ENCODE measurements at regions not wholly inside any gene's neighbourhood (a gene's known extent, or its start where the extent isn't known, plus 50 kb on each side); places are given as distances from the start of the nearest gene placed in this dataset.

DNA sequence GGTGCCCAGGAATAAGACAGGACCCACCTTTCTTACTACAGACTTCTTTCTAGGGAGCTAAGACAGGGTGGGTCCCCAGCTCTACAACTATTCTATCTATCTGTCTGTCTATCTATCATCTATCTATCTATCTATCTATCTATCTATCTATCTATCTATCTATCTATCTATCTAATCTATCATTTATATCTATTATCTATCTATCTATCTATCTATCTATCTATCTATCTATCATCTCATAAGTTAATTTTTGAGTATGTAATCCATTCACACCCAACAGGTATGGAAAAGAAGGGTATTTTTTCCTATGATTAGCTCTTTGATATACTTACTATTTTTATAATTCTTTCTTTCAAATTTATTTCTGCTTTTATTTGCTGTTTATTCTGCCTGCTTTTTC, 55.9 kb downstream of the BAMBI start:
- CTCF ChIA-PET, result no interaction called here
- POLR2A ChIA-PET, result no interaction called here
- no peaks in the 10 kb centered on the region for H3K36me3 ChIP-seq (ENCODE audit: control insufficient read depth in 2 of 2, insufficient read depth in 1 of 2, low read length in 2 of 2)
- no peaks in the 10 kb centered on the region for H3K9me3 ChIP-seq (ENCODE audit: control insufficient read depth, insufficient read depth, low read depth, low read length)
- H3K4me3 ChIP-seq (ENCODE audit: low read depth, low read length), result no peak overlapping the region
- no peaks in the 10 kb centered on the region for H3K4me1 ChIP-seq (ENCODE audit: control insufficient read depth, insufficient read depth, low read length)
- H3K27ac ChIP-seq (ENCODE audit: extremely low read depth, low read depth, low read length), result no peak overlapping the region
- no peak for TF ChIP-seq ZNF211 (tag by site-specific recombination; IDR thresholded peaks at IDR 0.05; ENCODE audit: low read depth)
- no peak for TF ChIP-seq ZNF335 (tag by site-specific recombination; conservative IDR thresholded peaks at IDR 0.05)
- no peak for TF ChIP-seq ZSCAN23 (tag by site-specific recombination; IDR thresholded peaks at IDR 0.05)
- TF ChIP-seq, protein P1, sequence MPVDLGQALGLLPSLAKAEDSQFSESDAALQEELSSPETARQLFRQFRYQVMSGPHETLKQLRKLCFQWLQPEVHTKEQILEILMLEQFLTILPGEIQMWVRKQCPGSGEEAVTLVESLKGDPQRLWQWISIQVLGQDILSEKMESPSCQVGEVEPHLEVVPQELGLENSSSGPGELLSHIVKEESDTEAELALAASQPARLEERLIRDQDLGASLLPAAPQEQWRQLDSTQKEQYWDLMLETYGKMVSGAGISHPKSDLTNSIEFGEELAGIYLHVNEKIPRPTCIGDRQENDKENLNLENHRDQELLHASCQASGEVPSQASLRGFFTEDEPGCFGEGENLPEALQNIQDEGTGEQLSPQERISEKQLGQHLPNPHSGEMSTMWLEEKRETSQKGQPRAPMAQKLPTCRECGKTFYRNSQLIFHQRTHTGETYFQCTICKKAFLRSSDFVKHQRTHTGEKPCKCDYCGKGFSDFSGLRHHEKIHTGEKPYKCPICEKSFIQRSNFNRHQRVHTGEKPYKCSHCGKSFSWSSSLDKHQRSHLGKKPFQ (tag by site-specific recombination; IDR thresholded peaks at IDR 0.05), result no peak
- TF ChIP-seq, protein P2, sequence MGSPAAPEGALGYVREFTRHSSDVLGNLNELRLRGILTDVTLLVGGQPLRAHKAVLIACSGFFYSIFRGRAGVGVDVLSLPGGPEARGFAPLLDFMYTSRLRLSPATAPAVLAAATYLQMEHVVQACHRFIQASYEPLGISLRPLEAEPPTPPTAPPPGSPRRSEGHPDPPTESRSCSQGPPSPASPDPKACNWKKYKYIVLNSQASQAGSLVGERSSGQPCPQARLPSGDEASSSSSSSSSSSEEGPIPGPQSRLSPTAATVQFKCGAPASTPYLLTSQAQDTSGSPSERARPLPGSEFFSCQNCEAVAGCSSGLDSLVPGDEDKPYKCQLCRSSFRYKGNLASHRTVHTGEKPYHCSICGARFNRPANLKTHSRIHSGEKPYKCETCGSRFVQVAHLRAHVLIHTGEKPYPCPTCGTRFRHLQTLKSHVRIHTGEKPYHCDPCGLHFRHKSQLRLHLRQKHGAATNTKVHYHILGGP (tag by site-specific recombination; IDR thresholded peaks at IDR 0.05), result no peak
- TF ChIP-seq ZNF660 (tag by site-specific recombination; IDR thresholded peaks at IDR 0.05), result no peak
- TF ChIP-seq ZNF777 (tag by site-specific recombination; IDR thresholded peaks at IDR 0.05; ENCODE audit: borderline replicate concordance), result no peak
- no peak for TF ChIP-seq ZNF544 (tag by site-specific recombination; IDR thresholded peaks at IDR 0.05)

DNA sequence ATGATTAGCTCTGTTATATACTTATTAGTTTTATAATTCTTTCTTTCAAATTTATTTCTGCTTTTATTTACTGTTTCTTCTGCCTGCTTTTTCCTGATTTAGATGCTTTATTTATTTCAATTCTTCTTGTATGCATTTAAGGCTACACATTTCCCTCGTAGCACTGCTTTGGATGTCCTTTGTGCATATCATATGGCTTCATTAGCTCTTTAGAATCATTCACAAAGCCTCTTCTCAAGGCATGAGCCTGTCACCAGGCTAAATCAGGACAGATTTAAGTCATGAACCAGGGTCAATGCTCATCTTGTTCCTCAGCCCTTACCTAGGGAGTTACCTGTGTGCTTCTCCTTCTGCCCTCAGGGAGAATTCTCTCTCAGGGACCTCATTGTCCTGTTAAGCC, 56.3 kb downstream of the BAMBI start:
- H3K9me3 ChIP-seq (ENCODE audit: control insufficient read depth, insufficient read depth, low read depth, low read length), result no peaks in the 10 kb centered on the region
- no peak overlapping the region for H3K27ac ChIP-seq (ENCODE audit: extremely low read depth, low read depth, low read length)
- ChIA-PET CTCF (no interaction called here), POLR2A (no interaction called here)
- H3K4me1 ChIP-seq (ENCODE audit: control insufficient read depth, insufficient read depth, low read length), result no peaks in the 10 kb centered on the region
- no peaks in the 10 kb centered on the region for H3K36me3 ChIP-seq (ENCODE audit: control insufficient read depth in 2 of 2, insufficient read depth in 1 of 2, low read length in 2 of 2)
- H3K4me3 ChIP-seq (ENCODE audit: low read depth, low read length), result no peak overlapping the region
- TF ChIP-seq ZNF157 (tag by site-specific recombination; IDR thresholded peaks at IDR 0.05) (no peak), KLF7 (tag by site-specific recombination; IDR thresholded peaks at IDR 0.05; ENCODE audit: borderline replicate concordance) (no peak), ZNF677 (tag by site-specific recombination; IDR thresholded peaks at IDR 0.05) (no peak), ZNF202 (tag by site-specific recombination; IDR thresholded peaks at IDR 0.05; ENCODE audit: borderline replicate concordance) (no peak), ZNF37A (tag by site-specific recombination; IDR thresholded peaks at IDR 0.05) (no peak), ZNF624 (tag by site-specific recombination; IDR thresholded peaks at IDR 0.05) (no peak), MYNN (tag by site-specific recombination; IDR thresholded peaks at IDR 0.05; ENCODE audit: borderline replicate concordance) (no peak), WT1 (tag by site-specific recombination; IDR thresholded peaks at IDR 0.05) (no peak), REPIN1 (tag by site-specific recombination; IDR thresholded peaks at IDR 0.05; ENCODE audit: low read depth) (no peak)
- TF ChIP-seq, protein P3, sequence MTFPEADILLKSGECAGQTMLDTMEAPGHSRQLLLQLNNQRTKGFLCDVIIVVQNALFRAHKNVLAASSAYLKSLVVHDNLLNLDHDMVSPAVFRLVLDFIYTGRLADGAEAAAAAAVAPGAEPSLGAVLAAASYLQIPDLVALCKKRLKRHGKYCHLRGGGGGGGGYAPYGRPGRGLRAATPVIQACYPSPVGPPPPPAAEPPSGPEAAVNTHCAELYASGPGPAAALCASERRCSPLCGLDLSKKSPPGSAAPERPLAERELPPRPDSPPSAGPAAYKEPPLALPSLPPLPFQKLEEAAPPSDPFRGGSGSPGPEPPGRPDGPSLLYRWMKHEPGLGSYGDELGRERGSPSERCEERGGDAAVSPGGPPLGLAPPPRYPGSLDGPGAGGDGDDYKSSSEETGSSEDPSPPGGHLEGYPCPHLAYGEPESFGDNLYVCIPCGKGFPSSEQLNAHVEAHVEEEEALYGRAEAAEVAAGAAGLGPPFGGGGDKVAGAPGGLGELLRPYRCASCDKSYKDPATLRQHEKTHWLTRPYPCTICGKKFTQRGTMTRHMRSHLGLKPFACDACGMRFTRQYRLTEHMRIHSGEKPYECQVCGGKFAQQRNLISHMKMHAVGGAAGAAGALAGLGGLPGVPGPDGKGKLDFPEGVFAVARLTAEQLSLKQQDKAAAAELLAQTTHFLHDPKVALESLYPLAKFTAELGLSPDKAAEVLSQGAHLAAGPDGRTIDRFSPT (tag by site-specific recombination; IDR thresholded peaks at IDR 0.05), result no peak
- TF ChIP-seq, protein P4, sequence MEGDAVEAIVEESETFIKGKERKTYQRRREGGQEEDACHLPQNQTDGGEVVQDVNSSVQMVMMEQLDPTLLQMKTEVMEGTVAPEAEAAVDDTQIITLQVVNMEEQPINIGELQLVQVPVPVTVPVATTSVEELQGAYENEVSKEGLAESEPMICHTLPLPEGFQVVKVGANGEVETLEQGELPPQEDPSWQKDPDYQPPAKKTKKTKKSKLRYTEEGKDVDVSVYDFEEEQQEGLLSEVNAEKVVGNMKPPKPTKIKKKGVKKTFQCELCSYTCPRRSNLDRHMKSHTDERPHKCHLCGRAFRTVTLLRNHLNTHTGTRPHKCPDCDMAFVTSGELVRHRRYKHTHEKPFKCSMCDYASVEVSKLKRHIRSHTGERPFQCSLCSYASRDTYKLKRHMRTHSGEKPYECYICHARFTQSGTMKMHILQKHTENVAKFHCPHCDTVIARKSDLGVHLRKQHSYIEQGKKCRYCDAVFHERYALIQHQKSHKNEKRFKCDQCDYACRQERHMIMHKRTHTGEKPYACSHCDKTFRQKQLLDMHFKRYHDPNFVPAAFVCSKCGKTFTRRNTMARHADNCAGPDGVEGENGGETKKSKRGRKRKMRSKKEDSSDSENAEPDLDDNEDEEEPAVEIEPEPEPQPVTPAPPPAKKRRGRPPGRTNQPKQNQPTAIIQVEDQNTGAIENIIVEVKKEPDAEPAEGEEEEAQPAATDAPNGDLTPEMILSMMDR (tag by site-specific recombination; IDR thresholded peaks at IDR 0.05), result no peak
- TF ChIP-seq, protein P5, sequence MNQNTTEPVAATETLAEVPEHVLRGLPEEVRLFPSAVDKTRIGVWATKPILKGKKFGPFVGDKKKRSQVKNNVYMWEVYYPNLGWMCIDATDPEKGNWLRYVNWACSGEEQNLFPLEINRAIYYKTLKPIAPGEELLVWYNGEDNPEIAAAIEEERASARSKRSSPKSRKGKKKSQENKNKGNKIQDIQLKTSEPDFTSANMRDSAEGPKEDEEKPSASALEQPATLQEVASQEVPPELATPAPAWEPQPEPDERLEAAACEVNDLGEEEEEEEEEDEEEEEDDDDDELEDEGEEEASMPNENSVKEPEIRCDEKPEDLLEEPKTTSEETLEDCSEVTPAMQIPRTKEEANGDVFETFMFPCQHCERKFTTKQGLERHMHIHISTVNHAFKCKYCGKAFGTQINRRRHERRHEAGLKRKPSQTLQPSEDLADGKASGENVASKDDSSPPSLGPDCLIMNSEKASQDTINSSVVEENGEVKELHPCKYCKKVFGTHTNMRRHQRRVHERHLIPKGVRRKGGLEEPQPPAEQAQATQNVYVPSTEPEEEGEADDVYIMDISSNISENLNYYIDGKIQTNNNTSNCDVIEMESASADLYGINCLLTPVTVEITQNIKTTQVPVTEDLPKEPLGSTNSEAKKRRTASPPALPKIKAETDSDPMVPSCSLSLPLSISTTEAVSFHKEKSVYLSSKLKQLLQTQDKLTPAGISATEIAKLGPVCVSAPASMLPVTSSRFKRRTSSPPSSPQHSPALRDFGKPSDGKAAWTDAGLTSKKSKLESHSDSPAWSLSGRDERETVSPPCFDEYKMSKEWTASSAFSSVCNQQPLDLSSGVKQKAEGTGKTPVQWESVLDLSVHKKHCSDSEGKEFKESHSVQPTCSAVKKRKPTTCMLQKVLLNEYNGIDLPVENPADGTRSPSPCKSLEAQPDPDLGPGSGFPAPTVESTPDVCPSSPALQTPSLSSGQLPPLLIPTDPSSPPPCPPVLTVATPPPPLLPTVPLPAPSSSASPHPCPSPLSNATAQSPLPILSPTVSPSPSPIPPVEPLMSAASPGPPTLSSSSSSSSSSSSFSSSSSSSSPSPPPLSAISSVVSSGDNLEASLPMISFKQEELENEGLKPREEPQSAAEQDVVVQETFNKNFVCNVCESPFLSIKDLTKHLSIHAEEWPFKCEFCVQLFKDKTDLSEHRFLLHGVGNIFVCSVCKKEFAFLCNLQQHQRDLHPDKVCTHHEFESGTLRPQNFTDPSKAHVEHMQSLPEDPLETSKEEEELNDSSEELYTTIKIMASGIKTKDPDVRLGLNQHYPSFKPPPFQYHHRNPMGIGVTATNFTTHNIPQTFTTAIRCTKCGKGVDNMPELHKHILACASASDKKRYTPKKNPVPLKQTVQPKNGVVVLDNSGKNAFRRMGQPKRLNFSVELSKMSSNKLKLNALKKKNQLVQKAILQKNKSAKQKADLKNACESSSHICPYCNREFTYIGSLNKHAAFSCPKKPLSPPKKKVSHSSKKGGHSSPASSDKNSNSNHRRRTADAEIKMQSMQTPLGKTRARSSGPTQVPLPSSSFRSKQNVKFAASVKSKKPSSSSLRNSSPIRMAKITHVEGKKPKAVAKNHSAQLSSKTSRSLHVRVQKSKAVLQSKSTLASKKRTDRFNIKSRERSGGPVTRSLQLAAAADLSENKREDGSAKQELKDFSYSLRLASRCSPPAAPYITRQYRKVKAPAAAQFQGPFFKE (tag by site-specific recombination; IDR thresholded peaks at IDR 0.05; ENCODE audit: borderline replicate concordance), result no peak
- TF ChIP-seq, protein P6, sequence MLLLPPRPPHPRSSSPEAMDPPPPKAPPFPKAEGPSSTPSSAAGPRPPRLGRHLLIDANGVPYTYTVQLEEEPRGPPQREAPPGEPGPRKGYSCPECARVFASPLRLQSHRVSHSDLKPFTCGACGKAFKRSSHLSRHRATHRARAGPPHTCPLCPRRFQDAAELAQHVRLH (tag by site-specific recombination; IDR thresholded peaks at IDR 0.05), result 0 out of 2 replicates have a peak, but pooled peaks have one; percentile 14
